CD14-positive monocyte (primary cell): ENCODE measurements at regions not wholly inside any gene's neighbourhood (a gene's known extent, or its start where the extent isn't known, plus 50 kb on each side); places are given as distances from the start of the nearest gene placed in this dataset.

Source experiments
- DNase-seq, 3 donors: peaks; one replicate each; pipeline ENCODE4 v3.0.0-alpha.2; 2011 to 2022
- H2AFZ ChIP-seq: 2 replicates; pipeline ENCODE4 v1.6.0; 2012; ENCODE audit warnings: mild to moderate bottlenecking, low read depth, low read length, inconsistent platforms; ENCODE audit not compliant: insufficient read depth, poor library complexity, severe bottlenecking
- H3K27ac ChIP-seq, 2 donors: 1 replicate in 1 of 2; 2 replicates in 1 of 2; pipeline ENCODE4 v1.5.1; 2012 to 2013; ENCODE audit warnings: low read length in 2 of 2, control low read depth in 1 of 2, inconsistent platforms in 1 of 2, low read depth in 1 of 2, mild to moderate bottlenecking in 1 of 2
- H3K27me3 ChIP-seq, 2 donors: one replicate each; pipeline versions ENCODE4 v1.6.0 to v1.6.1; 2011 to 2013; ENCODE audit warnings: low read length in 2 of 2; ENCODE audit not compliant: control insufficient read depth in 2 of 2, insufficient read depth in 2 of 2
- H3K36me3 ChIP-seq, 2 donors: replicated peaks in 1 of 2; 1 replicate in 1 of 2; 2 replicates in 1 of 2; pipeline versions ENCODE4 v1.5.1 to v1.6.1; 2012 to 2013; ENCODE audit warnings: low read length in 2 of 2, control low read depth in 1 of 2, inconsistent platforms in 1 of 2, mild to moderate bottlenecking in 1 of 2; ENCODE audit not compliant: insufficient read depth in 2 of 2, control insufficient read depth in 1 of 2
- H3K4me1 ChIP-seq, 2 donors: 1 replicate in 1 of 2; 2 replicates in 1 of 2; pipeline versions ENCODE4 v1.5.1 to v1.6.1; 2012 to 2013; ENCODE audit warnings: low read length in 2 of 2, control low read depth in 1 of 2, inconsistent platforms in 1 of 2, mild to moderate bottlenecking in 1 of 2, moderate library complexity in 1 of 2; ENCODE audit not compliant: insufficient read depth in 2 of 2, control insufficient read depth in 1 of 2
- H3K4me2 ChIP-seq: replicated peaks from 2 replicates; pipeline ENCODE3; 2012; ENCODE audit warnings: low read length, moderate library complexity, mild to moderate bottlenecking; ENCODE audit not compliant: poor library complexity, severe bottlenecking; ENCODE audit errors: extremely low read depth
- H3K4me3 ChIP-seq, 3 experiments: fragments of 200-600 bp in 1 of 3; sonication (generic) in 1 of 3; replicated peaks in 1 of 3; 1 replicate in 2 of 3; 2 replicates in 1 of 3; pipeline ENCODE4 v1.5.1; 2011 to 2013; ENCODE audit warnings: low read length in 3 of 3, mild to moderate bottlenecking in 3 of 3, control low read depth in 2 of 3, low read depth in 2 of 3, inconsistent platforms in 1 of 3, moderate library complexity in 1 of 3
- H3K79me2 ChIP-seq: 2 replicates; pipeline ENCODE4 v1.6.0; 2012; ENCODE audit warnings: mild to moderate bottlenecking, control low read depth, inconsistent platforms, low read length, moderate library complexity; ENCODE audit not compliant: insufficient read depth
- H3K9ac ChIP-seq: 2 replicates; pipeline ENCODE4 v1.6.0; 2017; ENCODE audit warnings: low read length, mild to moderate bottlenecking; ENCODE audit not compliant: insufficient read depth, poor library complexity, severe bottlenecking
- H3K9me3 ChIP-seq, 2 donors: replicated peaks in 1 of 2; 1 replicate in 1 of 2; 2 replicates in 1 of 2; pipeline versions ENCODE4 v1.5.1 to v1.6.1; 2012 to 2013; ENCODE audit warnings: low read length in 2 of 2, control low read depth in 1 of 2; ENCODE audit not compliant: control insufficient read depth in 1 of 2, insufficient read depth in 1 of 2
- H4K20me1 ChIP-seq: 2 replicates; pipeline ENCODE4 v1.6.0; 2012; ENCODE audit warnings: mild to moderate bottlenecking, low read length, control low read depth, moderate library complexity; ENCODE audit not compliant: insufficient read depth
- H3K27ac Mint-ChIP-seq, 7 donors: one replicate each; pipeline ENCODE4 v1.8.0; 2020; ENCODE audit warnings: mild to moderate bottlenecking in 7 of 7, mixed read lengths in 7 of 7, moderate library complexity in 6 of 7, inconsistent platforms in 2 of 7
- H3K27me3 Mint-ChIP-seq, 3 donors: one replicate each; pipeline ENCODE4 v1.8.0; 2021 to 2022; ENCODE audit warnings: low read depth in 3 of 3, mild to moderate bottlenecking in 3 of 3, mixed read lengths in 3 of 3, moderate library complexity in 3 of 3, inconsistent platforms in 1 of 3
- H3K36me3 Mint-ChIP-seq, 2 donors: one replicate each; pipeline ENCODE4 v1.8.0; 2020; ENCODE audit warnings: mixed read lengths in 2 of 2, inconsistent platforms in 1 of 2, mild to moderate bottlenecking in 1 of 2
- H3K4me1 Mint-ChIP-seq: one replicate; pipeline ENCODE4 v1.8.0; 2020; ENCODE audit warnings: mild to moderate bottlenecking, mixed read lengths
- H3K4me3 Mint-ChIP-seq, 2 donors: one replicate each; pipeline ENCODE4 v1.8.0; 2020; ENCODE audit warnings: mild to moderate bottlenecking in 2 of 2, mixed read lengths in 2 of 2, moderate library complexity in 1 of 2
- H3K9me3 Mint-ChIP-seq, 7 donors: one replicate each; pipeline ENCODE4 v1.8.0; 2020 to 2022; ENCODE audit warnings: mixed read lengths in 7 of 7, mild to moderate bottlenecking in 6 of 7, moderate library complexity in 6 of 7, inconsistent platforms in 2 of 7
- WGBS: methylation state at CpG from one replicate; pipeline ENCODE4 v1.1.5; 2013; ENCODE audit warnings: missing lambda C conversion rate; ENCODE audit not compliant: insufficient coverage; 5-methylcytosine and 5-hydroxymethylcytosine counted together
- intact Hi-C, 2 donors: fragments of 100-400 bp; cut with micrococcal nuclease; formaldehyde crosslinking; loops; one replicate each; pipeline versions ENCODE4 v1.15.0 to v1.15.1; 2023
- TF ChIP-seq, protein P1 (sequence below): fragments of 200-600 bp; IDR thresholded peaks from one replicate; pipeline ENCODE4 v1.8.0; 2022; ENCODE audit warnings: antibody characterized with exemption, mild to moderate bottlenecking

DNA sequence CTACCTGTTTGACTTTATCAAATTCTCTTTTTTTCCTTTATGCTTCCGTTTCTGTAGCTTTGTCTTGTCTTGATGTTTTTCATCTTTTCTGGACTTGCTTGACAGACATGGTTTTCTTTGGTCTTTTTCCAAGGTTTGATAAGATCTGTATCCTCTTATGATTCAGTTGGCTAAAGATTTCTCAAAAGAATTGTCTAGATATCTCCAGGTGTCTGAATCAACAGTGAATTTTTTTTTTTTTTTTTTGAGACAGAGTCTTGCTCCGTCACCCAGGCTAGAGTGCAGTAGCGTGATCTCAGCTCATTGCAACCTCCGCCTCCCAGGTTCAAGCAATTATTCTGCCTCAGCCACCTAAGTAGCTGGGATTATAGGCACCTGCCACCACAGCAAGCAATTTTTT lies 357.8 kb upstream of the USP9Y start:
- Histone ChIP-seq H3K79me2 (no peaks in the 10 kb centered on the region), H3K4me2 (no peak overlapping the region), H3K9me3 (no peaks in the 10 kb centered on the region), H3K9ac (no peak overlapping the region), H2AFZ (no peak overlapping the region), H3K4me1 (no peaks in the 10 kb centered on the region), H4K20me1 (no peaks in the 10 kb centered on the region), H3K27me3 (no peaks in the 10 kb centered on the region), H3K4me3 (no peak overlapping the region), H3K27ac (no peak overlapping the region), H3K36me3 (no peaks in the 10 kb centered on the region)
- Mint-ChIP-seq H3K4me3 (no peak overlapping the region), H3K4me1 (no peaks in the 10 kb centered on the region), H3K36me3 (no peaks in the 10 kb centered on the region), H3K27me3 (peaks cover 0 to 4% (median 2%) of the 10 kb centered on the region in 3 donors), H3K27ac (no peak overlapping the region), H3K9me3 (peaks cover 0 to 2% (median 0%) of the 10 kb centered on the region in 7 donors)
- TF ChIP-seq, protein P1, sequence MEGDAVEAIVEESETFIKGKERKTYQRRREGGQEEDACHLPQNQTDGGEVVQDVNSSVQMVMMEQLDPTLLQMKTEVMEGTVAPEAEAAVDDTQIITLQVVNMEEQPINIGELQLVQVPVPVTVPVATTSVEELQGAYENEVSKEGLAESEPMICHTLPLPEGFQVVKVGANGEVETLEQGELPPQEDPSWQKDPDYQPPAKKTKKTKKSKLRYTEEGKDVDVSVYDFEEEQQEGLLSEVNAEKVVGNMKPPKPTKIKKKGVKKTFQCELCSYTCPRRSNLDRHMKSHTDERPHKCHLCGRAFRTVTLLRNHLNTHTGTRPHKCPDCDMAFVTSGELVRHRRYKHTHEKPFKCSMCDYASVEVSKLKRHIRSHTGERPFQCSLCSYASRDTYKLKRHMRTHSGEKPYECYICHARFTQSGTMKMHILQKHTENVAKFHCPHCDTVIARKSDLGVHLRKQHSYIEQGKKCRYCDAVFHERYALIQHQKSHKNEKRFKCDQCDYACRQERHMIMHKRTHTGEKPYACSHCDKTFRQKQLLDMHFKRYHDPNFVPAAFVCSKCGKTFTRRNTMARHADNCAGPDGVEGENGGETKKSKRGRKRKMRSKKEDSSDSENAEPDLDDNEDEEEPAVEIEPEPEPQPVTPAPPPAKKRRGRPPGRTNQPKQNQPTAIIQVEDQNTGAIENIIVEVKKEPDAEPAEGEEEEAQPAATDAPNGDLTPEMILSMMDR = no peak
- no CpG with 5 or more reads among the region's 4 CpGs for WGBS
- no peak for DNase-seq
- intact Hi-C loops = no loop called here

DNA sequence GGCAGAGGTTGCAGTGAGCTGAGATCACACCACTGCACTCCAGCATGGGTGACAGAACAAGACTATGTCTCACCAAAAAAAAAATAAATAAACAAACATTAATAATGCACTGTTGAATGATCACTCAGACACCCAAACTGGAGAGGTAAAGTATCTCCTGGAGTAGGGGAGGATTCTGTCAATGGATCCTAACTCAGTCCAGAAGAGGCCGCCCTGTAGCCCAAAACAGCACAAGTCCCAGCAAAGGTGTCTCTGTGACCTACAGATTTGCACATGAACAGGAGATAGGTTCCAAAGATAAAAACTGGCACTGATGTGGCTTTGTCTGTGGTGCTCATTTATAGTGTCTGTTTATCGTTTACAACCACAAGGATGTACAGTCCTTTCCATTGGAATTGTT lies 352.9 kb upstream of the USP9Y start:
- Histone ChIP-seq H2AFZ (no peak overlapping the region), H3K79me2 (no peaks in the 10 kb centered on the region), H3K27ac (no peak overlapping the region), H3K4me3 (no peak overlapping the region), H3K36me3 (no peaks in the 10 kb centered on the region), H3K9me3 (no peaks in the 10 kb centered on the region), H3K4me2 (no peak overlapping the region), H3K4me1 (no peaks in the 10 kb centered on the region), H4K20me1 (no peaks in the 10 kb centered on the region), H3K27me3 (no peaks in the 10 kb centered on the region), H3K9ac (no peak overlapping the region)
- Mint-ChIP-seq H3K27me3 (peaks cover 0 to 4% (median 2%) of the 10 kb centered on the region in 3 donors), H3K36me3 (no peaks in the 10 kb centered on the region), H3K27ac (no peak overlapping the region), H3K4me3 (no peak overlapping the region), H3K4me1 (no peaks in the 10 kb centered on the region), H3K9me3 (peaks cover 0 to 4% (median 0%) of the 10 kb centered on the region in 7 donors)
- no CpG with 5 or more reads among the region's 2 CpGs for WGBS
- TF ChIP-seq, protein P1 = no peak
- DNase-seq = no peak
- intact Hi-C loops = no loop called here
